ENCODE measurements at regions not wholly inside any gene's neighbourhood (a gene's known extent, or its start where the extent isn't known, plus 50 kb on each side); places are given as distances from the start of the nearest gene placed in this dataset.

DNA sequence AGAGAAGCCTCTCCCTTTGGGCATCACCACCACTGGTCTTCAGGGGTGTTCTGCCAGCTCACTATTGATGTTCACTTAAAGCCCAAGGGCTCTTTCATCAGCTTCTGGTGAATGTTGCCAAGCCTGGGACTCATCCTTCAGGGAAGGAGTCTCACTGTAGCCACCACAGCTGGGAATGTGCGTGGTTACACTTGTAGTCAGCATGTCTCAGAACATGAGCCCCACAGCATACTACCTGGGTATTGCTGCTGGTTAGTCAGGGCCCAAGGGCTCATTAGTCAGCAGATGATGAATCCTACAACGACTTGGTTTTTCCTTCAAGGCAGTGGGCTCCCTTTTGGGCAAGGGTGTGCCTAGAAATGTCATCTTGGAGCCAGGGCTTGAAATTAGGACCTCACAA lies 412.9 kb downstream of the VGLL3 start:
- Histone ChIP-seq H3K4me3 (ENCODE audit: low read depth, low read length) (no peak overlapping the region), H3K27me3 (ENCODE audit: insufficient read depth, low read length) (no peaks in the 10 kb centered on the region), H2AFZ (ENCODE audit: low read length, unreplicated experiment) (no peak overlapping the region), H3K27ac (ENCODE audit: low read depth, low read length) (no peak overlapping the region), H3K4me1 (ENCODE audit: control insufficient read depth, insufficient read depth, low read length, unreplicated experiment) (no peaks in the 10 kb centered on the region), H3K79me2 (ENCODE audit: control insufficient read depth, insufficient read depth, low read length, unreplicated experiment) (no peaks in the 10 kb centered on the region), H3K36me3 (ENCODE audit: insufficient read depth, low read length) (no peaks in the 10 kb centered on the region)

GRCh38 chr3:86563400-86563970 lies 427.5 kb downstream of the VGLL3 start:
- peaks cover 40% of the 10 kb centered on the region for H3K27me3 ChIP-seq (ENCODE audit: insufficient read depth, low read length)
- no peaks in the 10 kb centered on the region for H3K4me1 ChIP-seq (ENCODE audit: control insufficient read depth, insufficient read depth, low read length, unreplicated experiment)
- H3K4me3 ChIP-seq (ENCODE audit: low read depth, low read length) = no peak overlapping the region
- no peaks in the 10 kb centered on the region for H3K36me3 ChIP-seq (ENCODE audit: insufficient read depth, low read length)
- no peak overlapping the region for H3K27ac ChIP-seq (ENCODE audit: low read depth, low read length)
- no peak overlapping the region for H2AFZ ChIP-seq (ENCODE audit: low read length, unreplicated experiment)
- no peaks in the 10 kb centered on the region for H3K79me2 ChIP-seq (ENCODE audit: control insufficient read depth, insufficient read depth, low read length, unreplicated experiment)

DNA sequence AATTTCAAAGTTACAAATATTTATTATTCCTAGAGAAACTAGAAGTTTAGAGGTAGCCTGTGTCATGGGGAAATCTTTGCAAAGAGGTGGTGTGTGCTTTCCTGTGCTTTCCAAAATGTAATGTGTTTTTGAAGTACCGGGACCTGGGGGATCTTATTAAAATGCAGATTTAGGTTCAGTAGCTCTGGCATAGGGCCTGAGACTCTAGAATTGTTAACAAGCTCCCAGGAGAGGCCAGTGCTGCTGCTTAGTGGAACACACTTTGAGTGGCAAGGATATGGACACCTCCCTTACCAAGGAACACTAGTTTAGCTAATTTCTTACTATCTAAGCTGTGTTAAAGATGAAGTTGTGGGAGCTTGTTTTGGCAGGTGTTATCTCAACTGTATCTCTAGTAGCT lies 428.9 kb downstream of the VGLL3 start:
- H2AFZ ChIP-seq (ENCODE audit: low read length, unreplicated experiment) = no peak overlapping the region
- no peaks in the 10 kb centered on the region for H3K79me2 ChIP-seq (ENCODE audit: control insufficient read depth, insufficient read depth, low read length, unreplicated experiment)
- H3K4me1 ChIP-seq (ENCODE audit: control insufficient read depth, insufficient read depth, low read length, unreplicated experiment) = no peaks in the 10 kb centered on the region
- no peaks in the 10 kb centered on the region for H3K36me3 ChIP-seq (ENCODE audit: insufficient read depth, low read length)
- peaks cover 34% of the 10 kb centered on the region for H3K27me3 ChIP-seq (ENCODE audit: insufficient read depth, low read length)
- H3K27ac ChIP-seq (ENCODE audit: low read depth, low read length) = no peak overlapping the region
- H3K4me3 ChIP-seq (ENCODE audit: low read depth, low read length) = no peak overlapping the region

DNA sequence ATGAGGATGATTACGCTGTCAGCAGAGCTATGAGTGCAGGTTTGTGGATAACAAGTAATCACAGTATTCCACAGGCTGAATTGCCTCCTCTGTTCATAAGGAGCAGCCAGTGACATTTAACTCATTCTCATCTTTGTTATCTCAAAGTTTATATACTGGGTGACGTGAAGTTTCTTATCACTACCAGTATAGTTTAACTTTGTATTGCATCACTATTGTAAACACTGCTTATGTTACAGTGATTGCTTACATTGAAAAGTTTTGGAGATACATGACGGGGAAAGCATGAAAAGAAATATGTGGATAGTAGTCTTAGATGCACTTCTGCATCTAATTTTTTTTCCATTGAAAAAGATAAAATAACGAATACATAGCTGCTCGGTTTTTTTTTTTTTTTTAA lies 429.7 kb downstream of the VGLL3 start:
- Histone ChIP-seq H3K36me3 (ENCODE audit: insufficient read depth, low read length) (no peaks in the 10 kb centered on the region), H3K27ac (ENCODE audit: low read depth, low read length) (no peak overlapping the region), H3K4me3 (ENCODE audit: low read depth, low read length) (no peak overlapping the region), H3K27me3 (ENCODE audit: insufficient read depth, low read length) (peaks cover 34% of the 10 kb centered on the region), H2AFZ (ENCODE audit: low read length, unreplicated experiment) (no peak overlapping the region), H3K4me1 (ENCODE audit: control insufficient read depth, insufficient read depth, low read length, unreplicated experiment) (no peaks in the 10 kb centered on the region), H3K79me2 (ENCODE audit: control insufficient read depth, insufficient read depth, low read length, unreplicated experiment) (no peaks in the 10 kb centered on the region)

- Histone ChIP-seq H3K27ac (ENCODE audit: low read depth, low read length) (no peak overlapping the region), H3K79me2 (ENCODE audit: control insufficient read depth, insufficient read depth, low read length, unreplicated experiment) (no peaks in the 10 kb centered on the region), H3K4me1 (ENCODE audit: control insufficient read depth, insufficient read depth, low read length, unreplicated experiment) (no peaks in the 10 kb centered on the region), H3K4me3 (ENCODE audit: low read depth, low read length) (no peak overlapping the region), H3K36me3 (ENCODE audit: insufficient read depth, low read length) (no peaks in the 10 kb centered on the region), H2AFZ (ENCODE audit: low read length, unreplicated experiment) (no peak overlapping the region), H3K27me3 (ENCODE audit: insufficient read depth, low read length) (peaks cover 8% of the 10 kb centered on the region; the same call in 1 of the 2 replicates)
These were observed 436.6 kb downstream of the VGLL3 start for GRCh38 chr3:86554383-86554782.

GRCh38 chr3:86547692-86548091 lies 443.3 kb downstream of the VGLL3 start:
- no peaks in the 10 kb centered on the region for H3K79me2 ChIP-seq (ENCODE audit: control insufficient read depth, insufficient read depth, low read length, unreplicated experiment)
- no peak overlapping the region for H3K4me3 ChIP-seq (ENCODE audit: low read depth, low read length)
- no peaks in the 10 kb centered on the region for H3K4me1 ChIP-seq (ENCODE audit: control insufficient read depth, insufficient read depth, low read length, unreplicated experiment)
- H3K27ac ChIP-seq (ENCODE audit: low read depth, low read length) = no peak overlapping the region
- H3K27me3 ChIP-seq (ENCODE audit: insufficient read depth, low read length) = no peaks in the 10 kb centered on the region
- H3K36me3 ChIP-seq (ENCODE audit: insufficient read depth, low read length) = no peaks in the 10 kb centered on the region
- no peak overlapping the region for H2AFZ ChIP-seq (ENCODE audit: low read length, unreplicated experiment)

DNA sequence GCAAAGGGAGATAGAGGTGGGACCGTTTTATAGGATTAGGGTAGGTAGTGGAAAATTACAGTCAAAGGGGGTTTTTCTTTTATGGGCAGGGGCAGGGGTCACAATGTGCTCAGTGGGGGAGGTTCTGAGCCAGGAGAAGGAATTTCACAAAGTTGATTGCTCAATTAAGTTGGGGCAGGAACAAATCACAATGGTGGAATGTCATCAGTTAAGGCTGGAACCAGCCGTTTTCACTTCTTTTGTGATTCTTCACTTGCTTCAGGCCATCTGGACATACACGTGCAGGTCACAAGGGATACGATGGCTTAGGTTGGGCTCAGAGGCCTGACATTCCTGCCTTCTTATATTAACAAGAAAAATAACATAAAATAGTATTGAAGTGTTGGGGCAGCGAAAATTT lies 453.8 kb downstream of the VGLL3 start:
- H3K27me3 ChIP-seq (ENCODE audit: insufficient read depth, low read length) = no peaks in the 10 kb centered on the region
- H2AFZ ChIP-seq (ENCODE audit: low read length, unreplicated experiment) = no peak overlapping the region
- no peaks in the 10 kb centered on the region for H3K36me3 ChIP-seq (ENCODE audit: insufficient read depth, low read length)
- no peak overlapping the region for H3K4me3 ChIP-seq (ENCODE audit: low read depth, low read length)
- H3K4me1 ChIP-seq (ENCODE audit: control insufficient read depth, insufficient read depth, low read length, unreplicated experiment) = no peaks in the 10 kb centered on the region
- no peaks in the 10 kb centered on the region for H3K79me2 ChIP-seq (ENCODE audit: control insufficient read depth, insufficient read depth, low read length, unreplicated experiment)
- no peak overlapping the region for H3K27ac ChIP-seq (ENCODE audit: low read depth, low read length)

DNA sequence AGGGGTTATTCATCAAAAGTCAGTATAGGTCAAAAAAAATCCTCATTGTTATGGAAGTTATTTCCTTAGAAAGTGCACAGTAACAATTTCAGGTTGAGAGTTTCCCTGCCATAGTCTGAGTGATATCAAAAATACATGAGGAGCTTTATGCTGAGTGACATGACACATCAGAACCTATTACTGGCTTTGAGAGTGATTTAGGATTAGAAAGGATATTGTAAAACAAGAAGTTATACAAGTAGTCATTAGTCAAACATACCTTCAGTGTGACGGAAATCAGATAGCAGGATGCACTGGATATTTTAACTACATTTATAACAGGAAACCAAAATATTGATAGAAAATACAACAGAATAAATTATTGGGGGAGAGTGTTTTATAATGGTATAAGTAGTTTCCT lies 471.1 kb downstream of the VGLL3 start:
- Histone ChIP-seq H3K27me3 (ENCODE audit: insufficient read depth, low read length) (no peaks in the 10 kb centered on the region), H3K4me3 (ENCODE audit: low read depth, low read length) (no peak overlapping the region), H2AFZ (ENCODE audit: low read length, unreplicated experiment) (no peak overlapping the region), H3K79me2 (ENCODE audit: control insufficient read depth, insufficient read depth, low read length, unreplicated experiment) (no peaks in the 10 kb centered on the region), H3K27ac (ENCODE audit: low read depth, low read length) (no peak overlapping the region), H3K36me3 (ENCODE audit: insufficient read depth, low read length) (no peaks in the 10 kb centered on the region), H3K4me1 (ENCODE audit: control insufficient read depth, insufficient read depth, low read length, unreplicated experiment) (no peaks in the 10 kb centered on the region)

DNA sequence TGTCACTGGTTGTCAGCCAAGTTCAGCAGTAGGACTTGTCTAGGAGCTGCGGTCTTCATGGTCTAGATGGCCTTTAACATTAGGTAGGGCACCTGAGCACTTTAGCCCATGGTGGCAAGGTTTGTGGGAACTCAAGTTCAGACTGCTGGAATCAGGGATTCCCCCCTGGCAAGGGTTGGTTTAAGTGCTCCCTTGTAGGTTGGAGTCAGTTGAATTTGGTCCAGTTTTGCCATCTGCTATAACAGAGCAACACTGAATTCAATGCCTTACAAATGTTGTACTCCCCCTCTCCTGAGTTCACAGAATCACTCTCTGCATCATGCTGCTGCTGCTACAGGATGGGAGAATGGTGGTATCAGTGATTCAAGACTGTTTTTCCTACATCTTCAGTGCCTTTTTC lies 509.3 kb downstream of the VGLL3 start:
- H3K4me1 ChIP-seq (ENCODE audit: control insufficient read depth, insufficient read depth, low read length, unreplicated experiment) = no peaks in the 10 kb centered on the region
- H3K79me2 ChIP-seq (ENCODE audit: control insufficient read depth, insufficient read depth, low read length, unreplicated experiment) = no peaks in the 10 kb centered on the region

DNA sequence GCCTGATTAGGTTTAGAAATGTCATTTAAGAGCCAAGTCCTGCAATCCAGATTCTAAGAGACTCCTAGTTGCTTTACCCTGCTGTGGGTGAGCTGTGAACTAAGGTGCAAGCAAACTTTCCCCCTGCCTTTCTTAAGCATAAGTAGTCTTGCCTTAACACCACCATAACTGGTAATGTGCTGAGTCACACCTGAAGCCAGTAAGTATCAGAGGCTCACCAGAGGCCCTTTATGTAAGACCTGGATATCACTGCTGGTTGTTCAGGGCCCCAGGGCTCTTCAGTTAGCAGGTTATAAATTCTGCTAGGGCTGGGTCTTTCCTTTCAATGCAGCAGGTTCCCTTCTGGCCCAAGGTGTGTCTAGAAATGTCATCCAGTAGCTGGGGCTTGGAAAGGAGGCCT lies 509.9 kb downstream of the VGLL3 start:
- Histone ChIP-seq H3K4me1 (ENCODE audit: control insufficient read depth, insufficient read depth, low read length, unreplicated experiment) (no peaks in the 10 kb centered on the region), H3K27ac (ENCODE audit: low read depth, low read length) (no peak overlapping the region), H2AFZ (ENCODE audit: low read length, unreplicated experiment) (no peak overlapping the region), H3K36me3 (ENCODE audit: insufficient read depth, low read length) (no peaks in the 10 kb centered on the region), H3K4me3 (ENCODE audit: low read depth, low read length) (no peak overlapping the region), H3K27me3 (ENCODE audit: insufficient read depth, low read length) (no peaks in the 10 kb centered on the region), H3K79me2 (ENCODE audit: control insufficient read depth, insufficient read depth, low read length, unreplicated experiment) (no peaks in the 10 kb centered on the region)

More for the DNA sequence above, 509.3 kb downstream of the VGLL3 start:
- H3K27ac ChIP-seq (ENCODE audit: low read depth, low read length) = no peak overlapping the region
- no peaks in the 10 kb centered on the region for H3K36me3 ChIP-seq (ENCODE audit: insufficient read depth, low read length)
- no peak overlapping the region for H2AFZ ChIP-seq (ENCODE audit: low read length, unreplicated experiment)
- no peaks in the 10 kb centered on the region for H3K27me3 ChIP-seq (ENCODE audit: insufficient read depth, low read length)
- no peak overlapping the region for H3K4me3 ChIP-seq (ENCODE audit: low read depth, low read length)

GRCh38 chr3:86464180-86464579 lies 526.8 kb downstream of the VGLL3 start:
- Histone ChIP-seq H2AFZ (ENCODE audit: low read length, unreplicated experiment) (no peak overlapping the region), H3K4me1 (ENCODE audit: control insufficient read depth, insufficient read depth, low read length, unreplicated experiment) (no peaks in the 10 kb centered on the region), H3K27ac (ENCODE audit: low read depth, low read length) (no peak overlapping the region)

More at GRCh38 chr3:86464180-86464579, 526.8 kb downstream of the VGLL3 start:
- H3K36me3 ChIP-seq (ENCODE audit: insufficient read depth, low read length) = no peaks in the 10 kb centered on the region
- no peaks in the 10 kb centered on the region for H3K27me3 ChIP-seq (ENCODE audit: insufficient read depth, low read length)
- H3K4me3 ChIP-seq (ENCODE audit: low read depth, low read length) = no peak overlapping the region
- H3K79me2 ChIP-seq (ENCODE audit: control insufficient read depth, insufficient read depth, low read length, unreplicated experiment) = no peaks in the 10 kb centered on the region
